Neuronal stem cell (in vitro differentiated cells): ENCODE measurements at regions not wholly inside any gene's neighbourhood (a gene's known extent, or its start where the extent isn't known, plus 50 kb on each side); places are given as distances from the start of the nearest gene placed in this dataset. TPM values are rescaled to one million over a fixed set of nuclear protein-coding genes. Genes with fewer than 3 reads are reported as not detected.

Experiments
- DNase-seq: peaks from one replicate; pipeline ENCODE4 v3.0.0-alpha.2; 2013; ENCODE audit warnings: low spot score
- H2AFZ ChIP-seq: one replicate; pipeline ENCODE4 v1.6.1; 2013; ENCODE audit warnings: mild to moderate bottlenecking, low read length, inconsistent platforms
- H2AK5ac ChIP-seq: 2 replicates; pipeline ENCODE4 v1.6.1; 2013; ENCODE audit warnings: low read depth, mild to moderate bottlenecking, inconsistent platforms, low read length, moderate library complexity, mixed read lengths
- H2BK120ac ChIP-seq: 2 replicates; pipeline ENCODE4 v1.6.1; 2013; ENCODE audit warnings: low read depth, mild to moderate bottlenecking, inconsistent platforms, low read length, moderate library complexity, mixed read lengths
- H2BK12ac ChIP-seq: one replicate; pipeline ENCODE4 v1.6.1; 2013; ENCODE audit warnings: low read length, inconsistent platforms
- H2BK15ac ChIP-seq: 2 replicates; pipeline ENCODE4 v1.6.1; 2013; ENCODE audit warnings: mild to moderate bottlenecking, low read length, inconsistent platforms, mixed read lengths
- H2BK5ac ChIP-seq: one replicate; pipeline ENCODE4 v1.6.1; 2013; ENCODE audit warnings: inconsistent platforms, mild to moderate bottlenecking, low read length, moderate library complexity
- H3K14ac ChIP-seq: one replicate; pipeline ENCODE4 v1.6.1; 2013; ENCODE audit warnings: low read length, inconsistent platforms
- H3K18ac ChIP-seq: 2 replicates; pipeline ENCODE4 v1.6.1; 2013; ENCODE audit warnings: low read length, inconsistent platforms
- H3K23ac ChIP-seq: 2 replicates; pipeline ENCODE4 v1.6.1; 2013; ENCODE audit warnings: low read depth, mild to moderate bottlenecking, mixed read lengths, low read length, inconsistent platforms; ENCODE audit not compliant: poor library complexity
- H3K27ac ChIP-seq: replicated peaks from 3 replicates; pipeline ENCODE4 v1.5.1; 2013; ENCODE audit warnings: low read length, inconsistent platforms
- H3K27me3 ChIP-seq, 3 experiments: 2 replicates each; pipeline ENCODE4 v1.6.1; 2013; ENCODE audit warnings: low read length in 3 of 3, mild to moderate bottlenecking in 2 of 3, inconsistent platforms in 1 of 3, low read depth in 1 of 3, mixed read lengths in 1 of 3, moderate library complexity in 1 of 3; ENCODE audit not compliant: control insufficient read depth in 3 of 3, insufficient read depth in 3 of 3
- H3K36me3 ChIP-seq, 2 donors: replicated peaks in 1 of 2; 2 replicates each; pipeline ENCODE4 v1.6.1; 2013; ENCODE audit warnings: low read length in 2 of 2; ENCODE audit not compliant: control insufficient read depth in 2 of 2, insufficient read depth in 2 of 2
- H3K4ac ChIP-seq: 2 replicates; pipeline ENCODE4 v1.6.1; 2013; ENCODE audit warnings: inconsistent platforms, mild to moderate bottlenecking, low read length, moderate library complexity
- H3K4me1 ChIP-seq, 2 donors: 1 replicate in 1 of 2; 2 replicates in 1 of 2; pipeline ENCODE4 v1.6.1; 2013; ENCODE audit warnings: low read length in 2 of 2, low read depth in 1 of 2; ENCODE audit not compliant: control insufficient read depth in 2 of 2, insufficient read depth in 1 of 2
- H3K4me2 ChIP-seq: one replicate; pipeline ENCODE4 v1.6.1; 2013; ENCODE audit warnings: mild to moderate bottlenecking, low read length, inconsistent platforms; ENCODE audit not compliant: insufficient read depth, poor library complexity, severe bottlenecking
- H3K4me3 ChIP-seq, 2 donors: 2 replicates each; pipeline ENCODE4 v1.5.1; 2013; ENCODE audit warnings: low read length in 2 of 2, mild to moderate bottlenecking in 2 of 2, inconsistent platforms in 1 of 2, moderate library complexity in 1 of 2
- H3K79me1 ChIP-seq: one replicate; pipeline ENCODE4 v1.6.1; 2013; ENCODE audit warnings: low read depth, mild to moderate bottlenecking, inconsistent platforms, low read length, moderate library complexity
- H3K9ac ChIP-seq: one replicate; pipeline ENCODE4 v1.6.1; 2013; ENCODE audit warnings: mild to moderate bottlenecking, low read depth, low read length, inconsistent platforms; ENCODE audit not compliant: poor library complexity
- H3K9me3 ChIP-seq, 2 donors: replicated peaks in 1 of 2; 2 replicates each; pipeline versions ENCODE3 to v1.6.1; 2013; ENCODE audit warnings: low read length in 2 of 2, mild to moderate bottlenecking in 2 of 2, inconsistent platforms in 1 of 2, low read depth in 1 of 2, mixed read lengths in 1 of 2, moderate library complexity in 1 of 2; ENCODE audit not compliant: control insufficient read depth in 2 of 2, insufficient read depth in 1 of 2
- H4K8ac ChIP-seq: one replicate; pipeline ENCODE4 v1.6.1; 2013; ENCODE audit warnings: low read depth, mild to moderate bottlenecking, inconsistent platforms, low read length, moderate library complexity
- H4K91ac ChIP-seq: one replicate; pipeline ENCODE4 v1.6.1; 2013; ENCODE audit warnings: low read length, low read depth, mild to moderate bottlenecking, inconsistent platforms; ENCODE audit not compliant: poor library complexity
- WGBS, 2 donors: extraction: QIAGEN DNeasy Blood & Tissue Kit; methylation state at CpG; one replicate each; pipeline ENCODE4 v1.1.7; 2013; ENCODE audit warnings: missing lambda C conversion rate in 2 of 2, mixed read lengths in 1 of 2; ENCODE audit not compliant: insufficient read length in 2 of 2, insufficient replicate concordance in 1 of 2; ENCODE audit errors: extremely low coverage in 2 of 2; 5-methylcytosine and 5-hydroxymethylcytosine counted together
- small RNA-seq: library from polyadenylated mRNA; stranded (forward); fragments of <200 nt; extraction: miRNeasy Mini kit (QIAGEN cat#:217004); gene quantifications from one replicate; pipeline ENCODE3, GENCODE V24; 2013; ENCODE audit not compliant: insufficient read depth

GRCh38 chr10:16386855-16387254, 50.0 kb upstream of the PTER start:
- H3K9me3 ChIP-seq: no peaks in the 10 kb centered on the region
- no peak overlapping the region for H2BK5ac ChIP-seq
- peaks cover 0 to 2% of the 10 kb centered on the region in 2 donors for H3K4me1 ChIP-seq
- H4K8ac ChIP-seq: no peak overlapping the region
- no peak overlapping the region for H3K14ac ChIP-seq
- H3K79me1 ChIP-seq: no peaks in the 10 kb centered on the region
- DNase-seq: no peak
- H2BK120ac ChIP-seq: no peak overlapping the region
- no peak overlapping the region for H2BK12ac ChIP-seq
- H2AK5ac ChIP-seq: no peak overlapping the region
- H3K18ac ChIP-seq: no peak overlapping the region
- 100% methylated on average over 1 of the region's 9 CpGs; no CpG with 5 or more reads in 1 of the 2 donors for WGBS, 2 donors
- H3K36me3 ChIP-seq: no peaks in the 10 kb centered on the region
- H2BK15ac ChIP-seq: no peak overlapping the region
- H3K4me3 ChIP-seq: no peak overlapping the region
- no peak overlapping the region for H3K27ac ChIP-seq
- no peak overlapping the region for H3K4ac ChIP-seq
- no peak overlapping the region for H4K91ac ChIP-seq
- H3K23ac ChIP-seq: no peak overlapping the region
- H2AFZ ChIP-seq: no peak overlapping the region
- peaks cover 0 to 5% (median 0%) of the 10 kb centered on the region in 3 experiments for H3K27me3 ChIP-seq
- no peak overlapping the region for H3K4me2 ChIP-seq
- no peak overlapping the region for H3K9ac ChIP-seq

Small RNA genes lying in the stretch of these regions (small RNA-seq; reads per million reads assigned to genes)
- not detected for gene RF00322
- not detected for gene RNU6-1075P
